HuH-7.5 (cell line): ENCODE measurements at regions not wholly inside any gene's neighbourhood (a gene's known extent, or its start where the extent isn't known, plus 50 kb on each side); places are given as distances from the start of the nearest gene placed in this dataset.

Experiments
- DNase-seq: peaks from one replicate; pipeline ENCODE4 v3.0.0; 2011; ENCODE audit warnings: low spot score

GRCh38 chr6:149184523-149184922 lies 133.0 kb upstream of the TAB2 start:
- no peak for DNase-seq

- DNase-seq = no peak
Observed at GRCh38 chr6:149185799-149186357, 131.6 kb upstream of the TAB2 start.

GRCh38 chr6:149186873-149187272 lies 130.6 kb upstream of the TAB2 start:
- DNase-seq = no peak

DNA sequence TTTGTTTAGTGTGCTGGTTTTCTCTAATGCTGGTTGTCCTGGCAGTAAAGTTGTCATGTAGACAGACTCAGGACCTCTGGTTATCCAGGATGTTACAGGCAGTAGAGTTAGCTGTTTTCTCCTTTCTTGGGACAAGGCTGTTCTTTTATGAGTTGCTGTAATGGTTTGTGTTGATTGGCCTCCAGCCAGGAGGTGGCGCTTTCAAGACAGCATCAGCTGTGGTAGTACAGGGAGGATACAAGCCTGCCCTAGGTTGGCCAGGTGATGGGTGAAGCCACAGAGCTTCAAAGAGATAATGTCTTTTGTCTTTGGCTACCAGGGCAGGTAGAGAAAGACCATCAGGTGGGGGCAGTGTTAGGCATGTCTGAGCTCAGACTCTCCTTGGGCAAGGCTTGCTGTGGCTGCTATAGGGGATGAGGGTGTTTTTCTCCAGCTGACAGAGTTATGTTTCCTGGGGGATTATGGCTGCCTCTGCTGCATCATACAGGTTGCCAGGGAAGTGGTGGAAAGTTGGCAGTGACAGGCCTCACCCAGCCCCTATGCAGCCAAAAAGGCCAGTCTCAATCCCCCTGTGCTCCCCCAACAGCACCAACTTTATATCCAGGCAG lies 127.2 kb upstream of the TAB2 start:
- no peak for DNase-seq

GRCh38 chr6:149194820-149195558 lies 122.5 kb upstream of the TAB2 start:
- DNase-seq = no peak

- no peak for DNase-seq
Observed at GRCh38 chr6:149196091-149196490, 121.4 kb upstream of the TAB2 start.

DNA sequence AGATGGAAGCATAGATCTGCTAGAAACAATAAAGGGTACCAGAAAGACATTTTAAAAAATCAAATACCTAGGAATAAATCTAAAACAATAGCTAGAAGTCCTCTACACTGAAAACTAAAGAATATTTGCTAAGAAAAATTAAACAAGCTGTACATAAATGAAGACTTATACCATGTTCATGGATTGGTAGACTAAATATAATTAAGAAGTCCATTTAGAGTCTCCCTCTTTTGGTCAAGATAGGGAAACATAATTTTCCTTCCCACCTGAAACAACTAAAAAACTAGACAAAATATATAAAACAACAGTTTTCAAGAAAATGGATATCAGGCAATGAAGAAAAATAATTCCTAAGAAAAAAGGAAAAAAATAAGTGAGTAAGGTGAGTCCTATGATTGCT lies 120.0 kb upstream of the TAB2 start:
- DNase-seq = no peak

DNA sequence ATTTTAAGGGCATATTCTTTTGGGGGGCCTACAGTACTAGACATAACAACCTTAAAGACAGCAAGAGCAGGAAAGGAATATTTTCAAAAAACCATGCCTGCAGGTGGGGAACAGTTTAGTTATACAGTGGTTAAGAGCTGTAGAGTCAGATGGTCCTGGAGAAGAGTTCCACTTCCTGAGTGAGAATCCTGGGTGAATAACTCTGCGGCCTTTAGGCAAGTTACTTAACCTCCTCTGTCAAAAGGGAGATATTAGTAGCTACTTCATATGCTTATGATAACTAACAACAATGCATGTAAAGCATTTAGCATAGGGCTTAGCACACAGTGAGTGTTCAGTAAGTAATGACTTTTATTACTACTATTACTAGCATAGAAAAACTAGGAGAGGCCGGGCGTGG lies 119.2 kb upstream of the TAB2 start:
- DNase-seq = no peak

- DNase-seq = no peak
Observed at GRCh38 chr6:149200282-149200945, 117.1 kb upstream of the TAB2 start.

- no peak for DNase-seq
Observed at GRCh38 chr6:149201068-149201655, 116.3 kb upstream of the TAB2 start.

GRCh38 chr6:149202100-149202499 lies 115.4 kb upstream of the TAB2 start:
- DNase-seq = no peak

DNA sequence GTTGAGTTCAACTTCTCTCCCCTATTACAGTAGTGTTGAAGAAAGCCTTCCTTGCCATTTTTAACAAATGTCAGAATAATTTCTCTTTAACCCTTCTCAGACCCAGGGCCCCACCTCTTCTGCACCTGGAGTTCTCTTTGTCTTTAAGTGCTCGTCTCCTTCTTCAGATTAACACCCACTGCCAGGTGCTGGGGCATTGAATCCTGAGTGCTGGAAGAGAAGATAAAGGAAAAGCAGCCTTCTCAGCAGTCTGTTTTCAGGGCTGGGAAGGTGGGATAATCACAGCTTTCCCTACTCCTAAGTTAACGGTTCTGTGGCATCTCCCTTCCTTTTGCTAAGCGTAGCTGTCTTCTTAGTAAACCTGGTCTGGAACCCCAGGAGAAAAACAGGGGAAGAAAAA lies 114.6 kb upstream of the TAB2 start:
- no peak for DNase-seq

- no peak for DNase-seq
Observed at GRCh38 chr6:149203509-149203908, 114.0 kb upstream of the TAB2 start.

GRCh38 chr6:149208134-149208601 lies 109.3 kb upstream of the TAB2 start:
- no peak for DNase-seq

DNA sequence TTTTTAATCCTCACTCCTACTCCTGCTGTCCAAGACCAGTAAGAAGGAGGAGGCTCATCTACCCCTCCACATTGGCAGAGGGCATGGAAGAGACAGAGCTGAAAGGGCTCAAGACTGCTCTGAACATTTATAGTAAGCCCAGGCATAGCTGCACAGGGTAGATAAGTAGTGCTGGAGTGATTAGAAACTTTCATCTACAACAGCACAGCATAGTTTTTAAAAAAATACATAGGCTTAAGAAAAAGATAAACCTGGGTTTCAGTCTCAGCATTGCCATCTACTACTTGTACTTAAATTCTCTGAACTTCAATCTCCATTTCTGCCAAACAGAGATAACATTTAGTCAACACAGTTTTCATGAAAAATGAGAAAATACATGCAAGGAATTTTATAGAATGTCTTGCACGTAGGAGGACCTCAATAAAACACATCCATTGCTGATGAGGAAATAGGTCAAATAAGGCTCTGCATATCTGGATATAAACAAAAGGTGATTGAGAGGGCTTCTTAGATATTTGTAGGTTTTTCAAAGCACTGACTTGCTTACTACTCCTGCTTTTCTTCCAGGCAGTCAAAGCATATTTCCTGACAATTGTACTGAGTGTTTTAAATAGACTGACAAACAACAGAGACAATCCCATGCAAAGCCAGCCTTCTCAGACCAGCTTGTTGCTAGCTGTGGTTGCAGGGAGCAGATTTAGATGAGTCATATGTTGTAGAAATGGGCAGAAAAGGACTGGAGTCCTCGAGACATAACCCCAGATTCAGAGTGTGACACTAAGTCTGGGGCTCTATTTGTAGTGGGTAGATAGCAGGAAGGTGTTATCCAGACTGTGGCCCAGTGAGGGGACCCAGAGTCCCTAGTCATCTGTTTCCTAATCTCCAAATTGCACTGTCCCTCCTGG lies 107.4 kb upstream of the TAB2 start:
- DNase-seq = no peak

GRCh38 chr6:149211046-149211571 lies 106.4 kb upstream of the TAB2 start:
- no peak for DNase-seq

DNA sequence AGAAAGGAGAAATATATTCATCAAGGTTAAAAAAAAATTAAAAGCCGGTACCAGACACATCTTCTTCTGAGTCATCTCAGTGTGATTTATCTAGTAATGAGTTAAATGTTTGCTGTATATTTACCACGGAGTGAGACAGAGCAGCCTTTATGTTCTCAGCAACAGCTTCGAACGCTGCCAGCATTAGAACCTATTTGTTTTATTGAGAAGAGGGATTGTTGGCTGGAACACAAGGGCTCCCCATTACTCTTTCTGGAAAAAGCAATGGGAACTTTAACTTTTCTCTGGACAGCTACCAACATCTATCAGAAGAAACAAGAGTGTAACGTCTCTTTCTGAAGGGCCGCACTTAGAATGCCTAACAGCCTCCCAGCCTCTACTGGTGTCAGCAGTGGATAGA lies 105.3 kb upstream of the TAB2 start:
- DNase-seq = no peak

DNA sequence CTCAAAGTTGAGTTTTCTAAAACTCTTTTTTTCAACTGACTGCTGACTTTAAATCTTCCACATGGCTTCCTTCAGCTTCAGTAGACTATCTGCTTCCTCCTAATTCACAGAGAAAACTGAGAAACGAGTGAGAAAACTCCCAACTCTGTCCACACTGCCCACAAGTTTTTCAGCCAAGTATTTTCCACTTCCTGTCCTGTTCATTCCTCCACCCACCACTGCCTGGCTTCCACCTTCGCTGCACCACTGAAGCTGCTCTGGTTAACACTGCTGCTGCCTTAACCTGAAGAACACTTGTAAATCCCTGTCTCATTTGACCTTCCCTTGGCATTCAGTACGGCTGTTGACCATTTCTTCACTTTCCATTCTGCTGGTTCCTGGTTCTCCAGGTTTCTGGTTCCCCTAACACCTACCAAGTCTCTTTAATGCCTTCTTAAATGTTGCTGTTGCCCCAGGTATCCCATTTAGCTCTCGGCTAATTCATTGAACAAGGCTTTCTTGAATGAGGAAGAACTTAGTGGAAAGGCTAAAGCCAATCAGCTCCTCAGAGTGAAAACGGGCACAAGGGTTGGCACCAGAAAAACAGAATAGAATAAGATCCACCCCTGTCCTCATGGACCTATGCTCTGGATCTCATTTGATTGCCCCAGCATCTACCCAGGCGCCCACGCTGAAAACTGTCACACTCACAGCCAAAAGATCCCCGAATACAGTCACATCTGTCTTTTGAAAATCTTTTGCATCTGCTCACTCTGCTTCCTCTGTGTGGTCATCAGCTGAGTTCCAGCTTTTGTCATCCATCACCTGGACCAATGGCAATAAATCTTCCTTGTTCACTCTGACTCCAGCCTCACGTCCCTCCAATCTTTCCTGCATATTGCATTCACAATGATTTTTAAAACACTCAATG lies 104.4 kb upstream of the TAB2 start:
- no peak for DNase-seq

DNA sequence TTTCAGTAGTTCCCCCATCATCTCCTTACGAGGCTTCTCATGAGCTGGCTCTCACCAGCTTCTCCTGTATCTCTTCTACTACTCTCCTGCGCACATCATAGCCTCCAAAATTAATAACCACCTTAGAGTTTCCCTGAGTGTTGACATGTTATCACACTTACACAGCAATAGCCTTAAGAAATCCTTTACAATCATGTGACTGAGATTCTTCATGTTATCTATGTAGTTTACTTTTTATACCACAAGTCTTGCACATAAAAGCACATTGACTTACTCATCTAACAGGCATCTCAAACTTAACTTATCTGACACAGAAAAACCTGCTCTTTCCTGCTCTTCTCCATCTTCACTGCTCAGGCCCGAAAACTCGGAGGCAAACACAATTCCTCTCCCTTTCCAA lies 103.7 kb upstream of the TAB2 start:
- no peak for DNase-seq

DNA sequence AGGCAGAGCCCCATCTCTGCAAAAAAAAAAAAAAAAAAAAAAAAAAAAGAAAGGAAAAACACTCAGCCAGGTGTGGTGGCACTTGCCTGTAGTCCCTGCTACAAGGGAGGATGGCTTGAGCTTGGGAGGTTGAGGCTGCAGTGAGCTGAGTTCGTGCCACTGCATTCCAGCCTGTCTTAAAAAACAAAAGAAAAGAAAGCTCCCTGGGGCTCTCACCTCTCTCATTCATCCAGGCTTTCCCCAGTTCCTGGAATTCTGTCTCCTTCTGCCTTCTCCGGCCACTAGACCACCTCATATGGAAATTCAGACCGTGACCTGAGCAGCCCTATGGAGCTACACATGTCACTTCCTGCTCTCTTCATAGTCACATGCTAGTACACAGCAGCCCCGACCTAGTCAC lies 101.1 kb upstream of the TAB2 start:
- no peak for DNase-seq
